Osteoblast (primary cell): ENCODE measurements at regions not wholly inside any gene's neighbourhood (a gene's known extent, or its start where the extent isn't known, plus 50 kb on each side); places are given as distances from the start of the nearest gene placed in this dataset.
A peak's percentile ranks its signal among the peaks of the same experiment; 100 is the strongest.

Experiments
- DNase-seq: peaks from one replicate; pipeline ENCODE4 v3.0.0; 2011; ENCODE audit warnings: low spot score, mixed read lengths; ENCODE audit not compliant: insufficient read length; ENCODE audit errors: missing footprints
- H2AFZ ChIP-seq: 2 replicates; pipeline ENCODE4 v1.6.0; 2011; ENCODE audit warnings: mild to moderate bottlenecking, low read length
- H3K27ac ChIP-seq: 2 replicates; pipeline ENCODE4 v1.5.1; 2011; ENCODE audit warnings: mild to moderate bottlenecking, low read depth, low read length, moderate library complexity
- H3K27me3 ChIP-seq: 2 replicates; pipeline ENCODE4 v1.6.0; 2012; ENCODE audit warnings: mild to moderate bottlenecking, control low read depth, inconsistent platforms, low read length, moderate library complexity; ENCODE audit not compliant: insufficient read depth
- H3K36me3 ChIP-seq: 2 replicates; pipeline ENCODE4 v1.5.1; 2011; ENCODE audit warnings: mild to moderate bottlenecking, low read length, control low read depth, moderate library complexity; ENCODE audit not compliant: insufficient read depth
- H3K4me1 ChIP-seq: 2 replicates; pipeline ENCODE4 v1.5.1; 2011; ENCODE audit warnings: mild to moderate bottlenecking, low read length, control low read depth, moderate library complexity; ENCODE audit not compliant: insufficient read depth
- H3K4me2 ChIP-seq: 2 replicates; pipeline ENCODE4 v1.6.0; 2011; ENCODE audit warnings: mild to moderate bottlenecking, low read length; ENCODE audit not compliant: insufficient read depth
- H3K4me3 ChIP-seq: fragments of 200-600 bp; sonication (generic); 3 replicates; pipeline ENCODE4 v1.5.1; 2012; ENCODE audit warnings: mild to moderate bottlenecking, low read length, inconsistent platforms; ENCODE audit not compliant: insufficient read depth
- H3K79me2 ChIP-seq: 2 replicates; pipeline ENCODE4 v1.6.0; 2012; ENCODE audit warnings: mild to moderate bottlenecking, low read length, control low read depth, inconsistent platforms; ENCODE audit not compliant: insufficient read depth
- H3K9me3 ChIP-seq: 2 replicates; pipeline ENCODE4 v1.5.1; 2011; ENCODE audit warnings: low read depth, low read length, control low read depth
- H4K20me1 ChIP-seq: 2 replicates; pipeline ENCODE4 v1.6.0; 2012; ENCODE audit warnings: mild to moderate bottlenecking, low read length, control low read depth; ENCODE audit not compliant: insufficient read depth
- TF ChIP-seq, protein P1 (sequence below): IDR thresholded peaks from 2 replicates; pipeline ENCODE4 v1.5.1; 2011; ENCODE audit warnings: mild to moderate bottlenecking, low read depth, low read length, moderate library complexity; ENCODE audit errors: extremely low read depth

DNA sequence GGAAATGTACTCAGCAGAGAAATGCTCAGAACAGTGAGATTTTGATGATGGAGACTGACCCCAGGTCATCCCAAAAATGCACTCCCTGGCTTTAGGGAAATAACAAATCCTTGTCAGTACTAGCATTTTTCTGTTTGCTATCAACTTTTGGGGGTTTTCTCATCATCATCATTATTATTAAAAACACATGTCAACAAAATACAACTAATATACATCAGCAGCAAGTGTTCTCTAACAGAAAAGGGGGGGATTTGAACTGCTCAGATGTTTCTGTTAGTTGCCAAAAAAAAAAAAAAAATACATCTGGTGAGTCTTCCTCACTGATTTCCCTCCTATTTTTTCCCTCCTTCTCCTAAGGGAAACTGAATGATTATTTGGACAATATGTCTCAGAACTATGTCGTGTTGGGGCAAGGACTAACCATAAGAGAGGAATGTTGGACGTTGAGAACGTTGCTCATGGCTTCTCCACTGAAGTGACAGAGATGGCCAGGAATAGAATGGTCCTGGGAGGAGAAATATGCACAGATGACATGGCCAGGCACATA lies 230.0 kb upstream of the MCTP2 start:
- Histone ChIP-seq H3K4me2 (no peak overlapping the region), H3K4me1 (no peaks in the 10 kb centered on the region), H3K36me3 (no peaks in the 10 kb centered on the region), H2AFZ (no peak overlapping the region), H4K20me1 (no peaks in the 10 kb centered on the region), H3K27me3 (no peaks in the 10 kb centered on the region), H3K4me3 (no peak overlapping the region), H3K79me2 (no peaks in the 10 kb centered on the region), H3K9me3 (no peaks in the 10 kb centered on the region), H3K27ac (no peak overlapping the region)
- TF ChIP-seq, protein P1, sequence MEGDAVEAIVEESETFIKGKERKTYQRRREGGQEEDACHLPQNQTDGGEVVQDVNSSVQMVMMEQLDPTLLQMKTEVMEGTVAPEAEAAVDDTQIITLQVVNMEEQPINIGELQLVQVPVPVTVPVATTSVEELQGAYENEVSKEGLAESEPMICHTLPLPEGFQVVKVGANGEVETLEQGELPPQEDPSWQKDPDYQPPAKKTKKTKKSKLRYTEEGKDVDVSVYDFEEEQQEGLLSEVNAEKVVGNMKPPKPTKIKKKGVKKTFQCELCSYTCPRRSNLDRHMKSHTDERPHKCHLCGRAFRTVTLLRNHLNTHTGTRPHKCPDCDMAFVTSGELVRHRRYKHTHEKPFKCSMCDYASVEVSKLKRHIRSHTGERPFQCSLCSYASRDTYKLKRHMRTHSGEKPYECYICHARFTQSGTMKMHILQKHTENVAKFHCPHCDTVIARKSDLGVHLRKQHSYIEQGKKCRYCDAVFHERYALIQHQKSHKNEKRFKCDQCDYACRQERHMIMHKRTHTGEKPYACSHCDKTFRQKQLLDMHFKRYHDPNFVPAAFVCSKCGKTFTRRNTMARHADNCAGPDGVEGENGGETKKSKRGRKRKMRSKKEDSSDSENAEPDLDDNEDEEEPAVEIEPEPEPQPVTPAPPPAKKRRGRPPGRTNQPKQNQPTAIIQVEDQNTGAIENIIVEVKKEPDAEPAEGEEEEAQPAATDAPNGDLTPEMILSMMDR, result no peak
- no peak for DNase-seq

DNA sequence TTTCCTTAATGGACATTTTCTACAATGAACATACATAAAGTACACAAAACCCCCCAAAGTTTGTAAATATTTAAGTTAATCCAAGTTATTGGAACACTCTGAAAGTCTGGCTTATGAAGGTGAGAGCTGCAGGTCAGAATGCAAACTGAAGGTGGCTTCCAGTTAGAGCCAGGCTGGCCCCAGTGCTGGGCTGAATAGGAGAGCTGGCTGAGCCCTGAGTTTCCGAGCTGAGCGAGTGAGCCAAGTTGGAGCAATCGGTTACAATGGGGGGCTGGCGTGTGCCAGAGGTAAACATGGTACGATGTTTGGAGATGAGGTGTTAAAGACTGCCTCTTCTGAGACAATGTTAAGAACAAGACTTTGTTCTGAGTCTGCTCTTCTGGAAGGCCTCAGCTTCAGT lies 230.8 kb upstream of the MCTP2 start:
- no peaks in the 10 kb centered on the region for H4K20me1 ChIP-seq
- no peak overlapping the region for H3K27ac ChIP-seq

DNA sequence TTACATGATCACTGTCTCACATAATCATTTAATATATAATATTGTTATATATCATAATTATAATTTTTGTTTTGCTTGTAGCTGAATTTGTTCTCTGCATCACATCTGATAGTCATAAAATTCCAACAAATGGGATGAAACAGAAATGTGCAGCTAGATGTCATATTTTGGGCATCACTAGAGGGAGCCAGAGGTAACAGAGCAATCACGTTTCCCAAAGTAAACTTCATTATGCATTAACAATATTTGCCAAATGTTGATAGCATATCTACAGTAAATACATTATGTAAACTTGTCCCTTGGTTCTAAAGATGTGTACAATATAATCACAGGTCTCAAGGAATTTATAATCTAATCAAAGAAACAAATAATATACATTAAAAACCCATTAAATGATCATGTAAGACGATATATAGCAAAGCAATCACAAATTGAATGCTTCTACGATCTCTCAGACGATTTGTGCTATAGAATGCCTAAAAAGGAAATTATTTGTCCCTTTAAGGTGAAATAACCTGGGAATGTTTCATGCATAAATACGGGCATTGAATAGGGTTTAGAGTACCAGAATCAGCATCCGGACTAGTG lies 234.2 kb upstream of the MCTP2 start:
- Histone ChIP-seq H3K36me3 (no peaks in the 10 kb centered on the region), H4K20me1 (no peaks in the 10 kb centered on the region), H3K4me2 (no peak overlapping the region), H3K9me3 (no peaks in the 10 kb centered on the region), H3K4me3 (no peak overlapping the region), H2AFZ (no peak overlapping the region), H3K4me1 (no peaks in the 10 kb centered on the region), H3K27ac (no peak overlapping the region), H3K79me2 (no peaks in the 10 kb centered on the region), H3K27me3 (no peaks in the 10 kb centered on the region)
- DNase-seq, result no peak
- TF ChIP-seq, protein P1, result peak; percentile 57

More for the DNA sequence above, 230.8 kb upstream of the MCTP2 start:
- Histone ChIP-seq H3K36me3 (no peaks in the 10 kb centered on the region), H3K4me3 (no peak overlapping the region), H3K79me2 (no peaks in the 10 kb centered on the region), H3K27me3 (no peaks in the 10 kb centered on the region), H3K4me2 (no peak overlapping the region), H2AFZ (no peak overlapping the region), H3K4me1 (no peaks in the 10 kb centered on the region), H3K9me3 (no peaks in the 10 kb centered on the region)
- TF ChIP-seq, protein P1, result no peak
- DNase-seq, result no peak

DNA sequence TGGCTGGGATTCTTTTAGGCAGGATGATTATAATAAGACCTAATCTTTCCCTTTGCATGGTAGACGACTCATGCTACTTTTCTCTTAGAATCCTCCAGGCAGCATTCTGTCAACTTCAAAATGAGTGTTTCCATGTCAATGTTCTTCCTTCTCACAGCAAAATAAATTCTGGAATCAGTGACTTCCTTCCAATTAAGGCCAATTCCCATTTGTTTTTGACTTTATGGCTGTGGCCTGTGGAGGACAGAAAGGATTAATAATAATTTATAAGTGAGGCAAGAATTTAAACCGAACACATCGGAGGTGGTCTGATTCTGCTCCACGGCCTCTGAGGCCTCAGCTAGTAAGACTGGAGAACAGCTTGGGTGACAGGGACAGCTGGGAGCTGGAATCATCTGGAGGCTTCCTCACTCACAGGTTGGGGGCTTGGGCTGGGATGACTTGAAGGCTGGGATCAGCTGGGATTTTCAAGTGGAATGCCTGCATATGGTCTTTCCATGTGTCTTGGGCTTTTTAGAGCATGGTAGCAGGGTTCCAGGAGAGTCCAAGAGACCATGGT lies 241.8 kb upstream of the MCTP2 start:
- H3K27ac ChIP-seq, result no peak overlapping the region
- H3K9me3 ChIP-seq, result no peaks in the 10 kb centered on the region
- TF ChIP-seq, protein P1, result no peak
- no peaks in the 10 kb centered on the region for H3K79me2 ChIP-seq
- H3K36me3 ChIP-seq, result no peaks in the 10 kb centered on the region
- no peaks in the 10 kb centered on the region for H3K4me1 ChIP-seq
- no peaks in the 10 kb centered on the region for H3K27me3 ChIP-seq
- H3K4me3 ChIP-seq, result no peak overlapping the region
- H4K20me1 ChIP-seq, result no peaks in the 10 kb centered on the region
- no peak overlapping the region for H2AFZ ChIP-seq
- H3K4me2 ChIP-seq, result no peak overlapping the region
- DNase-seq, result no peak
